Gastrocnemius medialis (tissue), 4 donors: ENCODE measurements at regions not wholly inside any gene's neighbourhood (a gene's known extent, or its start where the extent isn't known, plus 50 kb on each side); places are given as distances from the start of the nearest gene placed in this dataset.

Experiments used
- ATAC-seq, 2 donors: fragments of 150-250 bp; one replicate each; pipeline ENCODE4 v1.9.1; 2016
- DNase-seq, 2 donors: peaks; one replicate each; pipeline ENCODE4 v3.0.0-alpha.2; 2019
- H3K27ac ChIP-seq, 4 donors: fragments of 200-600 bp; sonication (generic); 1 replicate in 1 of 4; 2 replicates in 3 of 4; pipeline ENCODE4 v1.5.1; 2016 to 2018; ENCODE audit warnings: mild to moderate bottlenecking in 2 of 4, moderate library complexity in 1 of 4
- H3K27me3 ChIP-seq, 3 donors: fragments of 200-600 bp; sonication (generic) in 2 of 3; 1 replicate in 1 of 3; 2 replicates in 2 of 3; pipeline versions ENCODE4 v1.5.1 to v1.6.0; 2016 to 2019; ENCODE audit warnings: mild to moderate bottlenecking in 1 of 3, moderate library complexity in 1 of 3
- H3K36me3 ChIP-seq, 2 donors: fragments of 200-600 bp; sonication (generic) in 1 of 2; one replicate each; pipeline ENCODE4 v1.5.1; 2017 to 2018
- H3K4me1 ChIP-seq, 2 donors: fragments of 200-600 bp; sonication (generic) in 1 of 2; one replicate each; pipeline ENCODE4 v1.5.1; 2016 to 2017; ENCODE audit warnings: mild to moderate bottlenecking in 2 of 2
- H3K4me3 ChIP-seq, 4 donors: fragments of 200-600 bp; sonication (generic) in 3 of 4; 1 replicate in 1 of 4; 2 replicates in 3 of 4; pipeline ENCODE4 v1.5.1; 2016 to 2019; ENCODE audit warnings: mild to moderate bottlenecking in 2 of 4
- H3K9me3 ChIP-seq, 3 donors: fragments of 200-600 bp; sonication (generic) in 2 of 3; 1 replicate in 1 of 3; 2 replicates in 2 of 3; pipeline ENCODE4 v1.5.1; 2016 to 2019
- CTCF ChIP-seq, 5 experiments: fragments of 450-650 bp in 3 of 5; fragments of 200-600 bp in 2 of 5; sonication (generic) in 2 of 5; IDR thresholded peaks in 4 of 5; conservative IDR thresholded peaks in 1 of 5; 1 replicate in 4 of 5; 2 replicates in 1 of 5; pipeline ENCODE4 v1.5.1; 2016 to 2019; ENCODE audit warnings: antibody characterized with exemption in 5 of 5, mild to moderate bottlenecking in 3 of 5, moderate library complexity in 3 of 5
- in situ Hi-C, 4 donors: fragments of 200-750 bp; cut with MboI; loops; one replicate each; pipeline versions ENCODE4 v1.15.0 to v1.8.0; 2017; ENCODE audit warnings: low sequenced_read_pairs in 4 of 4
- intact Hi-C: fragments of 100-400 bp; cut with DNase I; formaldehyde crosslinking; loops from one replicate; pipeline ENCODE4 v1.15.1; 2023; ENCODE audit warnings: low total_unique reads

GRCh38 chrX:34891391-34891790 lies 51.2 kb upstream of the FAM47B start:
- Histone ChIP-seq H3K27ac (no peak overlapping the region), H3K36me3 (no peaks in the 10 kb centered on the region), H3K27me3 (no peaks in the 10 kb centered on the region), H3K4me1 (no peaks in the 10 kb centered on the region), H3K9me3 (no peaks in the 10 kb centered on the region), H3K4me3 (no peak overlapping the region)
- no peak for ATAC-seq
- in situ Hi-C loops (no loop called here), intact Hi-C loops (no loop called here)
- DNase-seq = no peak
- TF ChIP-seq CTCF (IDR thresholded peaks at IDR 0.05 in 4 of 5, conservative IDR thresholded peaks at IDR 0.05 in 1 of 5) = no peak
